HEK293 (cell line): ENCODE measurements at regions not wholly inside any gene's neighbourhood (a gene's known extent, or its start where the extent isn't known, plus 50 kb on each side); places are given as distances from the start of the nearest gene placed in this dataset.

Experiments used
- CTCF ChIA-PET: fragments of 350-600 bp; formaldehyde crosslinking; extraction: SDS; loops from one replicate; lab custom pipeline; 2021; ENCODE audit warnings: antibody characterized with exemption; lab: Yijun Ruan, JAX
- POLR2A ChIA-PET: fragments of 300-600 bp; formaldehyde crosslinking; extraction: SDS; loops from one replicate; lab custom pipeline; 2020; ENCODE audit warnings: antibody characterized with exemption, inconsistent platforms; lab: Yijun Ruan, JAX
- H3K27ac ChIP-seq: fragments of 200-500 bp; sonication (Bioruptor generic); 2 replicates; pipeline ENCODE4 v1.5.1; 2014; ENCODE audit warnings: low read depth, low read length, control low read depth, inconsistent platforms; ENCODE audit errors: extremely low read depth
- H3K36me3 ChIP-seq, 2 experiments: fragments of 200-500 bp in 1 of 2; sonication (Bioruptor generic) in 1 of 2; 1 replicate in 1 of 2; 2 replicates in 1 of 2; pipeline ENCODE4 v1.5.1; 2014 to 2017; ENCODE audit warnings: inconsistent platforms in 2 of 2, low read length in 2 of 2; ENCODE audit not compliant: control insufficient read depth in 2 of 2, insufficient read depth in 1 of 2
- H3K4me1 ChIP-seq: fragments of 200-500 bp; sonication (Bioruptor generic); 2 replicates; pipeline ENCODE4 v1.5.1; 2014; ENCODE audit warnings: mild to moderate bottlenecking, low read length, inconsistent platforms; ENCODE audit not compliant: control insufficient read depth, insufficient read depth
- H3K4me3 ChIP-seq: 2 replicates; pipeline ENCODE4 v1.5.1; 2011; ENCODE audit warnings: low read depth, mild to moderate bottlenecking, control low read depth, low read length, moderate library complexity
- H3K9me3 ChIP-seq: fragments of 200-500 bp; sonication (Bioruptor generic); 2 replicates; pipeline ENCODE4 v1.5.1; 2014; ENCODE audit warnings: low read depth, low read length, inconsistent platforms; ENCODE audit not compliant: control insufficient read depth, insufficient read depth
- BCL11B ChIP-seq: fragments of 450-650 bp; formaldehyde crosslinking; IDR thresholded peaks from 2 replicates; pipeline ENCODE4 v1.5.1; 2016; ENCODE audit warnings: low read depth, missing biosample characterization, missing genetic modification characterization
- CTCF ChIP-seq: fragments of 450-650 bp; formaldehyde crosslinking; IDR thresholded peaks from 2 replicates; pipeline ENCODE4 v1.5.1; 2016; ENCODE audit warnings: missing biosample characterization, missing genetic modification characterization
- GLIS1 ChIP-seq: fragments of 450-650 bp; formaldehyde crosslinking; IDR thresholded peaks from 2 replicates; pipeline ENCODE4 v1.5.1; 2016; ENCODE audit warnings: missing biosample characterization, missing genetic modification characterization
- GLIS2 ChIP-seq: fragments of 450-650 bp; formaldehyde crosslinking; IDR thresholded peaks from 2 replicates; pipeline ENCODE4 v1.5.1; 2016; ENCODE audit warnings: missing biosample characterization, missing genetic modification characterization
- MEIS1 ChIP-seq: sonication (generic); formaldehyde crosslinking; IDR thresholded peaks from 2 replicates; pipeline ENCODE4 v1.8.1; 2022; ENCODE audit warnings: missing genetic modification reagents, mild to moderate bottlenecking, borderline replicate concordance
- PRDM10 ChIP-seq: fragments of 450-650 bp; formaldehyde crosslinking; IDR thresholded peaks from 2 replicates; pipeline ENCODE4 v1.5.1; 2016; ENCODE audit warnings: missing biosample characterization, missing genetic modification characterization
- SALL2 ChIP-seq: fragments of 450-650 bp; formaldehyde crosslinking; IDR thresholded peaks from 2 replicates; pipeline ENCODE4 v1.5.0; 2017; ENCODE audit warnings: missing biosample characterization, mild to moderate bottlenecking, missing genetic modification characterization, borderline replicate concordance
- SCRT2 ChIP-seq: fragments of 450-650 bp; formaldehyde crosslinking; IDR thresholded peaks from 2 replicates; pipeline ENCODE4 v1.5.1; 2016; ENCODE audit warnings: missing biosample characterization, missing genetic modification characterization
- SP7 ChIP-seq: fragments of 450-650 bp; formaldehyde crosslinking; IDR thresholded peaks from 2 replicates; pipeline ENCODE4 v1.5.1; 2016; ENCODE audit warnings: missing biosample characterization, missing genetic modification characterization
- ZBTB17 ChIP-seq: fragments of 450-650 bp; formaldehyde crosslinking; IDR thresholded peaks from 2 replicates; pipeline ENCODE4 v1.5.1; 2016; ENCODE audit warnings: missing biosample characterization, missing genetic modification characterization
- ZBTB6 ChIP-seq: fragments of 450-650 bp; formaldehyde crosslinking; IDR thresholded peaks from 2 replicates; pipeline ENCODE4 v1.5.1; 2017; ENCODE audit warnings: missing biosample characterization, missing genetic modification characterization
- ZNF138 ChIP-seq: fragments of 450-650 bp; formaldehyde crosslinking; IDR thresholded peaks from 2 replicates; pipeline ENCODE4 v1.5.1; 2016; ENCODE audit warnings: missing biosample characterization, missing genetic modification characterization, borderline replicate concordance
- ZNF169 ChIP-seq: fragments of 450-650 bp; formaldehyde crosslinking; IDR thresholded peaks from 2 replicates; pipeline ENCODE4 v1.5.1; 2016; ENCODE audit warnings: missing biosample characterization, missing genetic modification characterization
- ZNF280C ChIP-seq: fragments of 450-650 bp; formaldehyde crosslinking; IDR thresholded peaks from 2 replicates; pipeline ENCODE4 v1.5.1; 2016; ENCODE audit warnings: missing biosample characterization, missing genetic modification characterization
- ZNF292 ChIP-seq: fragments of 450-650 bp; formaldehyde crosslinking; IDR thresholded peaks from 2 replicates; pipeline ENCODE4 v1.5.1; 2016; ENCODE audit warnings: low read depth, missing biosample characterization, missing genetic modification characterization, borderline replicate concordance
- ZNF311 ChIP-seq: fragments of 450-650 bp; formaldehyde crosslinking; IDR thresholded peaks from 2 replicates; pipeline ENCODE4 v1.5.1; 2017; ENCODE audit warnings: missing biosample characterization, missing genetic modification characterization, borderline replicate concordance
- ZNF335 ChIP-seq: fragments of 450-650 bp; formaldehyde crosslinking; conservative IDR thresholded peaks from 2 replicates; pipeline ENCODE4 v1.5.1; 2016; ENCODE audit warnings: missing biosample characterization, missing genetic modification characterization
- ZNF510 ChIP-seq: fragments of 450-650 bp; formaldehyde crosslinking; IDR thresholded peaks from 2 replicates; pipeline ENCODE4 v1.5.1; 2018; ENCODE audit warnings: mild to moderate bottlenecking, missing genetic modification characterization, missing biosample characterization; ENCODE audit not compliant: insufficient replicate concordance
- ZNF560 ChIP-seq: fragments of 450-650 bp; formaldehyde crosslinking; IDR thresholded peaks from 2 replicates; pipeline ENCODE4 v1.5.1; 2017; ENCODE audit warnings: missing biosample characterization, missing genetic modification characterization, borderline replicate concordance
- ZNF645 ChIP-seq: fragments of 450-650 bp; formaldehyde crosslinking; IDR thresholded peaks from 2 replicates; pipeline ENCODE4; 2016; ENCODE audit warnings: missing biosample characterization, missing genetic modification characterization
- ZNF658 ChIP-seq: fragments of 450-650 bp; formaldehyde crosslinking; IDR thresholded peaks from 2 replicates; pipeline ENCODE4; 2016; ENCODE audit warnings: missing biosample characterization, missing genetic modification characterization
- ZNF660 ChIP-seq: fragments of 450-650 bp; IDR thresholded peaks from 2 replicates; pipeline ENCODE4 v1.5.1; 2018; ENCODE audit warnings: missing biosample characterization, mild to moderate bottlenecking, missing genetic modification characterization
- ZNF701 ChIP-seq: fragments of 450-650 bp; formaldehyde crosslinking; IDR thresholded peaks from 2 replicates; pipeline ENCODE4 v1.5.1; 2016; ENCODE audit warnings: missing biosample characterization, missing genetic modification characterization
- ZNF76 ChIP-seq: fragments of 450-650 bp; formaldehyde crosslinking; IDR thresholded peaks from 2 replicates; pipeline ENCODE4; 2016; ENCODE audit warnings: low read depth, missing biosample characterization, missing genetic modification characterization, borderline replicate concordance
- ZSCAN30 ChIP-seq: fragments of 450-650 bp; IDR thresholded peaks from 2 replicates; pipeline ENCODE4 v1.5.1; 2018; ENCODE audit warnings: missing biosample characterization, mild to moderate bottlenecking, missing genetic modification characterization, moderate library complexity
- ZSCAN4 ChIP-seq: fragments of 450-650 bp; formaldehyde crosslinking; IDR thresholded peaks from 2 replicates; pipeline ENCODE4 v1.5.1; 2017; ENCODE audit warnings: missing biosample characterization, missing genetic modification characterization

- ChIA-PET POLR2A (no interaction called here), CTCF (interaction anchor here (0.7 kb wide), 1 partner anchor 15 kb away, joined by 3 read pairs; no protein-coding TSS in a partner anchor)
- Histone ChIP-seq H3K27ac (no peak overlapping the region), H3K4me1 (peaks cover 6% of the 10 kb centered on the region; the same call in 1 of the 2 replicates), H3K4me3 (no peak overlapping the region), H3K36me3 (no peaks in the 10 kb centered on the region), H3K9me3 (no peaks in the 10 kb centered on the region)
- TF ChIP-seq SCRT2 (tag by site-specific recombination) (no peak), GLIS1 (no peak), GLIS2 (tag by site-specific recombination) (no peak), ZNF311 (no peak), ZNF660 (no peak), PRDM10 (tag by site-specific recombination) (no peak), ZNF645 (tag by site-specific recombination) (no peak), ZNF510 (tag by site-specific recombination) (no peak), ZSCAN4 (no peak), ZNF560 (tag by site-specific recombination) (no peak), BCL11B (tag by site-specific recombination) (no peak), ZBTB6 (no peak), ZNF701 (tag by site-specific recombination) (no peak), ZNF169 (tag by site-specific recombination) (no peak), ZNF335 (tag by site-specific recombination) (no peak), ZSCAN30 (tag by site-specific recombination) (no peak), SP7 (tag by site-specific recombination) (no peak)
Observed at GRCh38 chr6:48915591-48915990, 547.5 kb downstream of the MMUT start.

- H3K27ac ChIP-seq = no peak overlapping the region
- peaks cover 6% of the 10 kb centered on the region; the same call in 1 of the 2 replicates for H3K4me1 ChIP-seq
- H3K9me3 ChIP-seq = no peaks in the 10 kb centered on the region
- no peak overlapping the region for H3K4me3 ChIP-seq
- H3K36me3 ChIP-seq = no peaks in the 10 kb centered on the region
- ChIA-PET POLR2A (no interaction called here), CTCF (no interaction called here)
- TF ChIP-seq ZNF280C (no peak), CTCF (tag by site-specific recombination) (no peak), ZNF658 (tag by site-specific recombination) (no peak), ZBTB17 (tag by site-specific recombination) (no peak), ZNF292 (tag by site-specific recombination) (no peak), MEIS1 (CRISPR knock-in tag) (no peak), SALL2 (tag by site-specific recombination) (no peak), ZNF138 (tag by site-specific recombination) (no peak), ZNF76 (no peak)
Observed at GRCh38 chr6:48912503-48912902, 550.5 kb downstream of the MMUT start.
